ENCODE measurements at regions not wholly inside any gene's neighbourhood (a gene's known extent, or its start where the extent isn't known, plus 50 kb on each side); places are given as distances from the start of the nearest gene placed in this dataset.

DNA sequence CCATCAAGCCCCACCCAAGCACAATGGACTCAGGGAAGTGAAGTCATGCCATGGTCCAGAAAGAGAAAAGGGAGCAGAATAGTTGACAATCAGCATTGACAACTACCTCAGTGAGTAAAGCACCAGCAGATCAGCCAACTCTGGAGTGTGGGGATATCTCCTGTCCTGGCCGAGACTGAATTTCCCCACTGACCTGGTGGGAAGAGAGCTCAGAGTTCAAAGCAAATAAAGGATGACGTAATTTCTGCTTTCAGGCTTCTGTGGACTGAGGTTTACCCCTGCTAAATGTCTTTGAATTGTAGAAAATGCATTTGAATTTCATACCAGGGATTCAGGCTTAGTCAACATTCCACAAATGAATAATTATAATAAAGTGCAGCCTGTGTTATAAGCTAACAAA is 152.9 kb downstream of the CBLN1 start:
- no peaks in the 10 kb centered on the region for H3K4me1 ChIP-seq (ENCODE audit: control insufficient read depth, insufficient read depth, low read length)
- no peak overlapping the region for H3K27ac ChIP-seq (ENCODE audit: low read length)
- ATAC-seq (no peak), DNase-seq (no peak)
- H3K9me3 ChIP-seq (ENCODE audit: control insufficient read depth, low read length) = no peaks in the 10 kb centered on the region
- intact Hi-C loops (cut with DNase I) = no loop called here
- WGBS = 54% methylated on average over 2 of the region's 2 CpGs
- H3K27me3 ChIP-seq (ENCODE audit: control insufficient read depth, insufficient read depth) = no peaks in the 10 kb centered on the region
- no peak overlapping the region for H3K4me3 ChIP-seq (ENCODE audit: low read length)

DNA sequence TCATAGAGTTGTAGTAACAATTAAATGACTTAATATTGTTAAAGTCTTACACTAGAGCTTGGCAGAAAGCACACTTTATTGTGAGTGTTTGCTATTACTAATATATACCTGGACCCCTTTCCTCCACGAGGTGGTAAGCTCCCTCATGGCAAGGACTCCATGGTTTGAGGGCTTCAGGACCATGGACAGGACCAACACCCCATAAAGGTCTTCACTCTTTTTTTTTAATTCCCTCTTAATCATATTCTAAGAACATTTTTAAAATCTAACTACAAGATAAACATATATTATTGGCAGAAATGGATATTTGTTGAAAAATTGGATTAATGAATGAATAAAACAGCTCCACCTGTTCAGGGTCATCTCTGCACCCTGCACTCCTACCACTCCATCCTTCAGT is 154.5 kb downstream of the CBLN1 start:
- intact Hi-C loops (cut with DNase I) = no loop called here
- Histone ChIP-seq H3K9me3 (ENCODE audit: control insufficient read depth, low read length) (no peaks in the 10 kb centered on the region), H3K4me1 (ENCODE audit: control insufficient read depth, insufficient read depth, low read length) (no peaks in the 10 kb centered on the region), H3K27ac (ENCODE audit: low read length) (no peak overlapping the region), H3K4me3 (ENCODE audit: low read length) (no peak overlapping the region), H3K27me3 (ENCODE audit: control insufficient read depth, insufficient read depth) (no peaks in the 10 kb centered on the region)
- ATAC-seq = no peak
- DNase-seq = no peak
- WGBS = 38% methylated on average over 1 of the region's 1 CpG

DNA sequence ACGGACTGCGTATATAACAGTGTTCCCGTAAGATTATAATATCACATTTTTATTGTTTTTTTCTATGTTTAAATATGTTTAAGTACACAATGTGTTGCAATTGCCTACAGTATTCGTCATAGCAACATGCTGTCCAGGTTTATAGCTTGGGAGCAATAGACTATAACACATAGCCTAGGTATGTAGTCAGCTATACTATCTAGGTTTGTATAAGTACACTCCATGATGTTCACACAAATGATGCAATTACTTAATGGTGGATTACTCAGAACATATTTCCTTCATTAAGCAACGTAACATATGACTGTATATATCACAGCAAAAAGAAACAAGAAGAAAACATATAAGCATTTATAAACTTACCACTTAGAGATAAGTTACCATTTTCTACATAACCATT is 160.0 kb downstream of the CBLN1 start:
- Histone ChIP-seq H3K4me3 (ENCODE audit: low read length) (no peak overlapping the region), H3K27ac (ENCODE audit: low read length) (no peak overlapping the region), H3K9me3 (ENCODE audit: control insufficient read depth, low read length) (no peaks in the 10 kb centered on the region), H3K4me1 (ENCODE audit: control insufficient read depth, insufficient read depth, low read length) (no peaks in the 10 kb centered on the region), H3K27me3 (ENCODE audit: control insufficient read depth, insufficient read depth) (no peaks in the 10 kb centered on the region)
- ATAC-seq (no peak), DNase-seq (no peak)
- 87% methylated on average over 5 of the region's 5 CpGs for WGBS
- intact Hi-C loops (cut with DNase I) = no loop called here

DNA sequence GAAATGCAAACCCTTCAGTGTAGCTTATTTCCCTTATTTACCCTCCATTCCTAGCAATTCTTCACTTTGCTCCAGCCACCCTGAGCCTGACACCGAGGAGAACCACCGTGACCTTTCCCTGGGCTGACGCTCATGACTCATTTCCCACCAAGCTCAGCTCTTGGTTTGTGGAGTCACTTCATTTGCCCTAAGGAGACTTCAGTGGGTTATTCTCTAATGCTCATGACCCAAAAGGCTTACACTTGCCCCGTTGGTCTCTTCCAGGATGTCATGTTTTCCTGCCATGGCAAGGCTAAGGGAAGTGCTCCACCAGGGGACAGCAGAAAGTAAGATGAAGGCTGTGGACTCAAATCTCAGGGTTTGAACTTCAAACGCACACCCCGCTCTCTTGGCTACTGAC is 161.0 kb downstream of the CBLN1 start:
- DNase-seq (no peak), ATAC-seq (no peak)
- Histone ChIP-seq H3K27ac (ENCODE audit: low read length) (no peak overlapping the region), H3K9me3 (ENCODE audit: control insufficient read depth, low read length) (no peaks in the 10 kb centered on the region), H3K27me3 (ENCODE audit: control insufficient read depth, insufficient read depth) (no peaks in the 10 kb centered on the region), H3K4me1 (ENCODE audit: control insufficient read depth, insufficient read depth, low read length) (no peaks in the 10 kb centered on the region), H3K4me3 (ENCODE audit: low read length) (no peak overlapping the region)
- WGBS = 76% methylated on average over 6 of the region's 6 CpGs
- intact Hi-C loops (cut with DNase I) = no loop called here

DNA sequence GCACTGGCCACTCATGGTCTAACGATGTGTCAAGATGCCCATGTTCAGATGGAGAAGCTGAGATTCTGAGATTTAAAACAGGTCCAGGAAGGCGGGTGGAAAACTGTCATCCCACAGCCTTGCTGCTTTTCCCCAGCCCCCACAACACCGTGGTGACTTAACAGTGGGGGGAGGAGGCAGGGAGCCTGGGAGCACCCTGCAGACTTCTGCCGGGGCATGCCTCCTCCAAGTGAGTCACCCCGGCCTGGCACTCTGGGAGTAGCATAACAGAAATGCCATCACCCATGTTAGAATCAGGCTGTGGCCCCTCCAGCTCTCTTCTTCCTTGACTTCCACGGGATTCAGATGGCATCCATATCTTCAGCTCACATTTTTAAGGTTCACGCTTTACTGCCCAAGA is 164.8 kb downstream of the CBLN1 start:
- intact Hi-C loops (cut with DNase I) = no loop called here
- H3K9me3 ChIP-seq (ENCODE audit: control insufficient read depth, low read length) = no peaks in the 10 kb centered on the region
- no peaks in the 10 kb centered on the region for H3K27me3 ChIP-seq (ENCODE audit: control insufficient read depth, insufficient read depth)
- H3K27ac ChIP-seq (ENCODE audit: low read length) = no peak overlapping the region
- H3K4me3 ChIP-seq (ENCODE audit: low read length) = no peak overlapping the region
- DNase-seq (peak in 1 of 3 donors; percentile 46), ATAC-seq (no peak)
- peaks cover 2% of the 10 kb centered on the region for H3K4me1 ChIP-seq (ENCODE audit: control insufficient read depth, insufficient read depth, low read length)
- 68% methylated on average over 7 of the region's 7 CpGs for WGBS

DNA sequence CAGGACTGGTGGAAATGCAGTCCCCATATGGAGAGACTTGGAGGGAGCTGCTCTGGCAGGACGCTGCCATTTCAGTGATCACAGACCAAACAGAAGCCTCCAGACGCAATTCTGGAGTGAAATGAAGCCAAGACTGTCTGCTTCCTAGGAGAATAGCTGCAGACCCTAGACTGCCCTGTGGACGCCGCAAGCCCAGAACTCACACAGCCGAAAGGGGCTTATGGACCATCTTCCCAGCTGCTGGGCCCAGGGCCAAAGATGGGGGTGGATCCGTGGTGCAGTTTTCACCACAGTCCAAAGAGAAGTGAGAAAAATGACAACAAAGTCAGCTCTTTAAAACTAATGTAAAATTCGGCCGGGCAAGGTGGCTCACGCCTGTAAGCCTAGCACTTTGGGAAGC is 165.7 kb downstream of the CBLN1 start:
- no peaks in the 10 kb centered on the region for H3K27me3 ChIP-seq (ENCODE audit: control insufficient read depth, insufficient read depth)
- H3K9me3 ChIP-seq (ENCODE audit: control insufficient read depth, low read length) = no peaks in the 10 kb centered on the region
- peak in 1 of 3 donors; percentile 56 for DNase-seq
- intact Hi-C loops (cut with DNase I) = no loop called here
- no peak for ATAC-seq
- H3K4me1 ChIP-seq (ENCODE audit: control insufficient read depth, insufficient read depth, low read length) = peaks cover 2% of the 10 kb centered on the region
- no peak overlapping the region for H3K27ac ChIP-seq (ENCODE audit: low read length)
- WGBS = 67% methylated on average over 9 of the region's 9 CpGs
- no peak overlapping the region for H3K4me3 ChIP-seq (ENCODE audit: low read length)

DNA sequence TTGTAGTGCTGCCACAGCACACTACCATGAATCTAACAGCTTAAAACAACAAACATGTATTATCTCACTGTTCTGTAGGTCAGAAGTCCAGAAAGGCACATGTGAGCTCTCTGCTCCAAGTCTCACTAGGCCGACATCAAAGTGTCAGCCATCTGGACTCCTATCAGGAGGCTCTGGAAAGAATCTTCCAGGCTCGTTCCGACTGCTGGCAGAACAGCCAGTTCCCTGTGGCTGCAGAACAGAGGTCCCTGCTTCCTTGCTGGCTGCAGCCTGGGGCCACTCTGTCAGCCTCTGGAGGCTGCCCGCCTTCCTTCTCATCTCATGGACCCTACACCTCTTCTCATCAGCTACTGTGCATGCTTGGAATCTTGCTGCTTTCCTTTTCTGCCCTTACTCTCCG is 168.9 kb downstream of the CBLN1 start:
- intact Hi-C loops (cut with DNase I) = no loop called here
- Histone ChIP-seq H3K4me3 (ENCODE audit: low read length) (no peak overlapping the region), H3K27me3 (ENCODE audit: control insufficient read depth, insufficient read depth) (no peaks in the 10 kb centered on the region), H3K9me3 (ENCODE audit: control insufficient read depth, low read length) (no peaks in the 10 kb centered on the region), H3K27ac (ENCODE audit: low read length) (no peak overlapping the region), H3K4me1 (ENCODE audit: control insufficient read depth, insufficient read depth, low read length) (peaks cover 2% of the 10 kb centered on the region)
- peak; percentile 37 to 81 (median 69) for DNase-seq
- 26% methylated on average over 5 of the region's 5 CpGs for WGBS
- ATAC-seq = peak; percentile 82 to 93

DNA sequence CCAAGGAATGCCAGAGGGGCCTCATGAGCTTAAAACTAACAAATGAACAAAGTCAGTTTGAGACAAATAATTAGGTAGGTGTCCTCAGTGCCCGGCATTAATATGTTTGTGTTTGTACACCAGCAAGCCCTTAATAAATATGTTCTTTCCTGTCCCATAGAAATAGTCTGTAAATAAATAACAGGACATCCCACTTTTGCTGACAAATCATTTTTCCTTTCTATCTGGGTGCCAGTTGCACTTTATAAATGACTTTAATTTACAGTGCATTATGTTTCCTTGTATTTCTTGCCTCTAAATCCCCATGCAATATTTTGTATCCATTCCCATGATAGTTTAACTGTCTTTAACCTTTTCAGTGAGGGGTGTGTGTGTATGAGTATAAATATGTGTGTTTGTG is 170.3 kb downstream of the CBLN1 start:
- intact Hi-C loops (cut with DNase I) = no loop called here
- WGBS = 75% methylated on average over 1 of the region's 1 CpG
- Histone ChIP-seq H3K9me3 (ENCODE audit: control insufficient read depth, low read length) (no peaks in the 10 kb centered on the region), H3K27me3 (ENCODE audit: control insufficient read depth, insufficient read depth) (no peaks in the 10 kb centered on the region), H3K27ac (ENCODE audit: low read length) (no peak overlapping the region), H3K4me1 (ENCODE audit: control insufficient read depth, insufficient read depth, low read length) (peaks cover 2% of the 10 kb centered on the region), H3K4me3 (ENCODE audit: low read length) (no peak overlapping the region)
- no peak for ATAC-seq
- no peak for DNase-seq

DNA sequence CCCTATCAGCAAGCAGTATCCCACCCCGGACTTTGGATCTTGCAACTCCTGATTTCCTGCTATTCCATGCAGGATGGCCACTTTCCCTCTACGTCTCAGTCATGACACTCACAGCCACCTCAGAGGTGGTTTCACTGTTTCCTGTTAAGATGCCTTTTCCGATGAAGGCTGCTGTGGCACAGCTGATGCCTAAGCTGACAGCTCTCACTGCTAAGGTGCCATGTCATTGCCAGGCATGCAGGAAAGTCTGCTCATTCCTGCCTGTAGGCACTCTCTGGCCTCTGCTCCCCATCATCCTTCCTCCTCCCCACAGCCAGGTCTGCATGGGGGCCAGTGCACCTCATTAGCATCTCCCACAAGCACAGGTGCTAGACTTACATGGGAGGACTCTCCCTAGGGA is 173.0 kb downstream of the CBLN1 start:
- Histone ChIP-seq H3K27me3 (ENCODE audit: control insufficient read depth, insufficient read depth) (no peaks in the 10 kb centered on the region), H3K9me3 (ENCODE audit: control insufficient read depth, low read length) (no peaks in the 10 kb centered on the region), H3K27ac (ENCODE audit: low read length) (no peak overlapping the region), H3K4me1 (ENCODE audit: control insufficient read depth, insufficient read depth, low read length) (peaks cover 2% of the 10 kb centered on the region), H3K4me3 (ENCODE audit: low read length) (no peak overlapping the region)
- intact Hi-C loops (cut with DNase I) = no loop called here
- ATAC-seq = no peak
- no peak for DNase-seq
- 78% methylated on average over 3 of the region's 3 CpGs for WGBS

DNA sequence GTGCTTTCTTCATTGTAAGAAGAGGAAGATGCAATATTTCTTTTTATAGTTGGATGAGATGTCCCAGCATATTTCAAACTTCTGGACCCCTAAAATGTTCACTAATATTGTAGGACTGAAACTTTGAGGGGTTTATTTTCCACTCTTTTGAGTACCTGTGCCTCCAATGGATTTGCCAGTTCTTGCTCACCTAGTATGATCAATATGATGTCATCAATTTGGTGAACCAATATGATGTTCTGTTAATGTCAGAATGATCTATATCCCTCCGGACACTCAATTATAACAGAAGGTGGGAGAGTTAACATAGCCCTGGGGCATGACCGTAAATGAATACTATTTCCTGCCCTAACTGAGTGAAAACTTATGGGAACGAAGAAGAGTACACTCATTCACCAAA is 178.3 kb downstream of the CBLN1 start:
- Histone ChIP-seq H3K4me1 (ENCODE audit: control insufficient read depth, insufficient read depth, low read length) (no peaks in the 10 kb centered on the region), H3K27ac (ENCODE audit: low read length) (no peak overlapping the region), H3K4me3 (ENCODE audit: low read length) (no peak overlapping the region), H3K27me3 (ENCODE audit: control insufficient read depth, insufficient read depth) (no peaks in the 10 kb centered on the region), H3K9me3 (ENCODE audit: control insufficient read depth, low read length) (no peaks in the 10 kb centered on the region)
- 90% methylated on average over 3 of the region's 3 CpGs for WGBS
- intact Hi-C loops (cut with DNase I) = no loop called here
- DNase-seq (no peak), ATAC-seq (no peak)

DNA sequence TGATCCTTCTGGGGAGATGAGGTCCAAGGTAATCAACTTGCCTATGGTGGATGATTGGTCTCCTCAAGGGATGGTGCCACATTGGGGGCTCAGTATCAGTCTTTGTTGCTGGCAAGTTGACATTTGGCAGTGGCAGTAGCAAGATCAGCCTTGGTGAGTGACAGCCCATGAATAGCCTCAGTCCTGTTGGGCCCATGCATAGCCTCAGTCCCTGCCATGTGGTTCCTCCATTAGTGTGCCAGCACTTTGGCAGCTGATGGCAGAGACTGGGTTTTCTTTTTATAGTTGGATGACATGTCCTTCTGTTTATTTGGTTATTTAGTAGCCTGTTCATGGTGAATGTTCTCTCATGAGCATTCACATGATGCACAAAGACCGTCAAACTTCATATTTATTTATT is 179.6 kb downstream of the CBLN1 start:
- no peaks in the 10 kb centered on the region for H3K4me1 ChIP-seq (ENCODE audit: control insufficient read depth, insufficient read depth, low read length)
- H3K9me3 ChIP-seq (ENCODE audit: control insufficient read depth, low read length) = no peaks in the 10 kb centered on the region
- 92% methylated on average over 1 of the region's 1 CpG for WGBS
- intact Hi-C loops (cut with DNase I) = no loop called here
- no peak overlapping the region for H3K4me3 ChIP-seq (ENCODE audit: low read length)
- ATAC-seq (no peak), DNase-seq (no peak)
- H3K27ac ChIP-seq (ENCODE audit: low read length) = no peak overlapping the region
- no peaks in the 10 kb centered on the region for H3K27me3 ChIP-seq (ENCODE audit: control insufficient read depth, insufficient read depth)

DNA sequence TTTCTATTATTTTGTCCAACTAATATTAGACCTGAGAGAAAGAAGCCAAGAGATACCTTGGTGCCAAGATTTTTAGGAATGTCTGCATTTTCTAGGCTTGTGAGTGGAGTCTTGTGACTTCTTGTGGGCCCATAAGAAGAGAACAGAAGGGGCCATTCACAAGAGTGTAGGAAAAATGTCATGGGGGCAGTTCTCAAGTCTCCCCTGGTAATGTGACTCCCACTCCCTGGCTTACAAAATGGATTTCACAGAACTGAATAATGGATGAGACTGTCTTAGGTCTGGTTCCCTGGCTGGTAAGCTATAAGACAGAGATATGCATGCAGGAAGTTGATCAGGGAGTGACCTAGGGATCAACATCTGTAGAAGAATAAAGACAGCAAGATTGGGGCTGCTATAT is 181.3 kb downstream of the CBLN1 start:
- Histone ChIP-seq H3K4me1 (ENCODE audit: control insufficient read depth, insufficient read depth, low read length) (no peaks in the 10 kb centered on the region), H3K4me3 (ENCODE audit: low read length) (no peak overlapping the region), H3K9me3 (ENCODE audit: control insufficient read depth, low read length) (no peaks in the 10 kb centered on the region), H3K27me3 (ENCODE audit: control insufficient read depth, insufficient read depth) (no peaks in the 10 kb centered on the region), H3K27ac (ENCODE audit: low read length) (no peak overlapping the region)
- DNase-seq (no peak), ATAC-seq (no peak)
- intact Hi-C loops (cut with DNase I) = no loop called here
